ENCODE measurements at regions not wholly inside any gene's neighbourhood (a gene's known extent, or its start where the extent isn't known, plus 50 kb on each side); places are given as distances from the start of the nearest gene placed in this dataset.

- TF ChIP-seq CTCF (IDR thresholded peaks at IDR 0.05; ENCODE audit: low read length) (no peak), EZH2 (IDR thresholded peaks at IDR 0.05; ENCODE audit: borderline replicate concordance, low read length) (no peak)
Measured at GRCh38 chr4:183766140-183766539, 107.0 kb downstream of the TRAPPC11 start.
